Tibial nerve (tissue), 3 donors: ENCODE measurements at regions not wholly inside any gene's neighbourhood (a gene's known extent, or its start where the extent isn't known, plus 50 kb on each side); places are given as distances from the start of the nearest gene placed in this dataset.

Source experiments
- POLR2A ChIP-seq, 2 donors: fragments of 450-650 bp; IDR thresholded peaks; one replicate each; pipeline ENCODE4 v1.6.1; 2017; ENCODE audit warnings: antibody characterized with exemption in 2 of 2, mild to moderate bottlenecking in 2 of 2, moderate library complexity in 2 of 2
- TF ChIP-seq, protein P1 (sequence below), 5 experiments: fragments of 200-600 bp in 3 of 5; fragments of 450-650 bp in 2 of 5; sonication (generic) in 3 of 5; IDR thresholded peaks; one replicate each; pipeline ENCODE4 v1.5.1; 2016 to 2019; ENCODE audit warnings: antibody characterized with exemption in 5 of 5, mild to moderate bottlenecking in 3 of 5, moderate library complexity in 2 of 5

- TF ChIP-seq POLR2A (IDR thresholded peaks at IDR 0.05) = no peak
- TF ChIP-seq, protein P1, sequence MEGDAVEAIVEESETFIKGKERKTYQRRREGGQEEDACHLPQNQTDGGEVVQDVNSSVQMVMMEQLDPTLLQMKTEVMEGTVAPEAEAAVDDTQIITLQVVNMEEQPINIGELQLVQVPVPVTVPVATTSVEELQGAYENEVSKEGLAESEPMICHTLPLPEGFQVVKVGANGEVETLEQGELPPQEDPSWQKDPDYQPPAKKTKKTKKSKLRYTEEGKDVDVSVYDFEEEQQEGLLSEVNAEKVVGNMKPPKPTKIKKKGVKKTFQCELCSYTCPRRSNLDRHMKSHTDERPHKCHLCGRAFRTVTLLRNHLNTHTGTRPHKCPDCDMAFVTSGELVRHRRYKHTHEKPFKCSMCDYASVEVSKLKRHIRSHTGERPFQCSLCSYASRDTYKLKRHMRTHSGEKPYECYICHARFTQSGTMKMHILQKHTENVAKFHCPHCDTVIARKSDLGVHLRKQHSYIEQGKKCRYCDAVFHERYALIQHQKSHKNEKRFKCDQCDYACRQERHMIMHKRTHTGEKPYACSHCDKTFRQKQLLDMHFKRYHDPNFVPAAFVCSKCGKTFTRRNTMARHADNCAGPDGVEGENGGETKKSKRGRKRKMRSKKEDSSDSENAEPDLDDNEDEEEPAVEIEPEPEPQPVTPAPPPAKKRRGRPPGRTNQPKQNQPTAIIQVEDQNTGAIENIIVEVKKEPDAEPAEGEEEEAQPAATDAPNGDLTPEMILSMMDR (IDR thresholded peaks at IDR 0.05) = no peak
These were observed 59.7 kb upstream of the DHX40 start for GRCh38 chr17:59505610-59506276.
